HepG2 (cell line): ENCODE measurements at regions not wholly inside any gene's neighbourhood (a gene's known extent, or its start where the extent isn't known, plus 50 kb on each side); places are given as distances from the start of the nearest gene placed in this dataset.

Experiments used
- HNRNPUL1 ChIP-seq: fragments of 200-400 bp; formaldehyde crosslinking; IDR thresholded peaks from 2 replicates; pipeline ENCODE4 v1.6.1; 2017; ENCODE audit warnings: low read depth, mild to moderate bottlenecking, low read length, moderate library complexity
- HOXA7 ChIP-seq: sonication (generic); formaldehyde crosslinking; IDR thresholded peaks from 2 replicates; pipeline ENCODE4 v1.8.1; 2022; ENCODE audit warnings: mild to moderate bottlenecking, missing genetic modification reagents, moderate library complexity
- NCOA2 ChIP-seq: sonication (generic); formaldehyde crosslinking; IDR thresholded peaks from 2 replicates; pipeline ENCODE4 v1.8.0; 2022; ENCODE audit warnings: inconsistent platforms
- NCOA5 ChIP-seq: sonication (generic); formaldehyde crosslinking; IDR thresholded peaks from 2 replicates; pipeline ENCODE4 v1.4.0; 2020; ENCODE audit warnings: missing genetic modification reagents
- POLR2A ChIP-seq, 2 experiments: IDR thresholded peaks; 2 replicates each; pipeline ENCODE4 v1.6.1; 2011; ENCODE audit warnings: low read depth in 2 of 2, low read length in 2 of 2, mild to moderate bottlenecking in 1 of 2, moderate library complexity in 1 of 2; ENCODE audit not compliant: insufficient read depth in 1 of 2
- RXRB ChIP-seq: IDR thresholded peaks from 2 replicates; pipeline ENCODE4 v1.6.1; 2016; ENCODE audit warnings: borderline replicate concordance, missing genetic modification reagents, missing compliant biosample characterization
- SMC3 ChIP-seq: IDR thresholded peaks from 2 replicates; pipeline ENCODE4 v1.6.1; 2011; ENCODE audit warnings: low read length, improper control_type of control experiment
- ZSCAN31 ChIP-seq: sonication (generic); formaldehyde crosslinking; IDR thresholded peaks from 2 replicates; pipeline ENCODE4 v1.5.0; 2020; ENCODE audit warnings: low read depth, mild to moderate bottlenecking, missing genetic modification reagents
- TF ChIP-seq, protein P1 (sequence below): sonication (generic); formaldehyde crosslinking; IDR thresholded peaks from 2 replicates; pipeline ENCODE4 v1.5.0; 2020; ENCODE audit warnings: mild to moderate bottlenecking, missing genetic modification reagents, moderate library complexity
- TF ChIP-seq, protein P2 (sequence below): sonication (generic); formaldehyde crosslinking; IDR thresholded peaks from 2 replicates; pipeline ENCODE4 v1.4.0; 2020; ENCODE audit warnings: missing genetic modification reagents

DNA sequence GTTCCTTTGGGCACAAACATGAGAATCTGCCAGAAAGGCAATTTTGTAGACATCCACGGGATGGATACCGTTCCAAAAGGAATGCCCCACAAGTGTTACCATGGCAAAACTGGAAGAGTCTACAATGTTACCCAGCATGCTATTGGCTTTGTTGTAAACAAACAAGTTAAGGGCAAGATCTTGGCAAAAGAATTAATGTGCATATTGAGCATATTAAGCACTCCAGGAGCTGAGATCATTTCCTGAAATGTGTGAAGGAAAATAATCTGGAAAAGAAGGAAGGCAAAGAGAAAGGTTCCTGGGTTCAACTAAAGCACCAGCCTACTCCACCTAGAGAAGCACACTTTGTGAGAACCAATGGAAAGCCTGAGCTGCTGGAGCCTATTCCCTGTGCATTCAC, 103.9 kb upstream of the ARG1 start:
- TF ChIP-seq HNRNPUL1 = no peak
- no peak for TF ChIP-seq NCOA5
- TF ChIP-seq, protein P1, sequence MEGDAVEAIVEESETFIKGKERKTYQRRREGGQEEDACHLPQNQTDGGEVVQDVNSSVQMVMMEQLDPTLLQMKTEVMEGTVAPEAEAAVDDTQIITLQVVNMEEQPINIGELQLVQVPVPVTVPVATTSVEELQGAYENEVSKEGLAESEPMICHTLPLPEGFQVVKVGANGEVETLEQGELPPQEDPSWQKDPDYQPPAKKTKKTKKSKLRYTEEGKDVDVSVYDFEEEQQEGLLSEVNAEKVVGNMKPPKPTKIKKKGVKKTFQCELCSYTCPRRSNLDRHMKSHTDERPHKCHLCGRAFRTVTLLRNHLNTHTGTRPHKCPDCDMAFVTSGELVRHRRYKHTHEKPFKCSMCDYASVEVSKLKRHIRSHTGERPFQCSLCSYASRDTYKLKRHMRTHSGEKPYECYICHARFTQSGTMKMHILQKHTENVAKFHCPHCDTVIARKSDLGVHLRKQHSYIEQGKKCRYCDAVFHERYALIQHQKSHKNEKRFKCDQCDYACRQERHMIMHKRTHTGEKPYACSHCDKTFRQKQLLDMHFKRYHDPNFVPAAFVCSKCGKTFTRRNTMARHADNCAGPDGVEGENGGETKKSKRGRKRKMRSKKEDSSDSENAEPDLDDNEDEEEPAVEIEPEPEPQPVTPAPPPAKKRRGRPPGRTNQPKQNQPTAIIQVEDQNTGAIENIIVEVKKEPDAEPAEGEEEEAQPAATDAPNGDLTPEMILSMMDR = no peak
- TF ChIP-seq HOXA7 (CRISPR knock-in tag) = no peak
- TF ChIP-seq RXRB (CRISPR knock-in tag) = no peak
- TF ChIP-seq, protein P2, sequence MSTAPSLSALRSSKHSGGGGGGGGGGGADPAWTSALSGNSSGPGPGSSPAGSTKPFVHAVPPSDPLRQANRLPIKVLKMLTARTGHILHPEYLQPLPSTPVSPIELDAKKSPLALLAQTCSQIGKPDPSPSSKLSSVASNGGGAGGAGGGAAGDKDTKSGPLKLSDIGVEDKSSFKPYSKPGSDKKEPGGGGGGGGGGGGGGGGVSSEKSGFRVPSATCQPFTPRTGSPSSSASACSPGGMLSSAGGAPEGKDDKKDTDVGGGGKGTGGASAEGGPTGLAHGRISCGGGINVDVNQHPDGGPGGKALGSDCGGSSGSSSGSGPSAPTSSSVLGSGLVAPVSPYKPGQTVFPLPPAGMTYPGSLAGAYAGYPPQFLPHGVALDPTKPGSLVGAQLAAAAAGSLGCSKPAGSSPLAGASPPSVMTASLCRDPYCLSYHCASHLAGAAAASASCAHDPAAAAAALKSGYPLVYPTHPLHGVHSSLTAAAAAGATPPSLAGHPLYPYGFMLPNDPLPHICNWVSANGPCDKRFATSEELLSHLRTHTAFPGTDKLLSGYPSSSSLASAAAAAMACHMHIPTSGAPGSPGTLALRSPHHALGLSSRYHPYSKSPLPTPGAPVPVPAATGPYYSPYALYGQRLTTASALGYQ (CRISPR knock-in tag) = no peak
- TF ChIP-seq SMC3 = no peak
- TF ChIP-seq NCOA2 (CRISPR knock-in tag) = no peak
- no peak for TF ChIP-seq ZSCAN31 (CRISPR knock-in tag)
- no peak for TF ChIP-seq POLR2A (IDR thresholded peaks at IDR 0.05; ENCODE audit: insufficient read depth in 1 of 2, low read depth in 2 of 2, low read length in 2 of 2)
